Upper lobe of left lung (tissue), 4 donors: ENCODE measurements at regions not wholly inside any gene's neighbourhood (a gene's known extent, or its start where the extent isn't known, plus 50 kb on each side); places are given as distances from the start of the nearest gene placed in this dataset.

Experiments used
- EP300 ChIP-seq, 4 donors: sonication (generic); formaldehyde crosslinking; IDR thresholded peaks; one replicate each; pipeline ENCODE4 v1.5.1; 2017; ENCODE audit warnings: antibody characterized with exemption in 4 of 4, control low read depth in 2 of 4
- POLR2A ChIP-seq, 4 donors: fragments of 450-650 bp; IDR thresholded peaks; one replicate each; pipeline ENCODE4 v1.5.1; 2016 to 2017; ENCODE audit warnings: antibody characterized with exemption in 4 of 4, mild to moderate bottlenecking in 2 of 4
- POLR2AphosphoS5 ChIP-seq, 2 donors: sonication (generic); formaldehyde crosslinking; IDR thresholded peaks; one replicate each; pipeline ENCODE4 v1.5.1; 2017; ENCODE audit warnings: antibody characterized with exemption in 2 of 2
- TF ChIP-seq, protein P1 (sequence below), 6 experiments: fragments of 450-650 bp in 4 of 6; fragments of 200-600 bp in 2 of 6; sonication (generic) in 2 of 6; IDR thresholded peaks; one replicate each; pipeline ENCODE4 v1.5.1; 2016 to 2019; ENCODE audit warnings: antibody characterized with exemption in 6 of 6

DNA sequence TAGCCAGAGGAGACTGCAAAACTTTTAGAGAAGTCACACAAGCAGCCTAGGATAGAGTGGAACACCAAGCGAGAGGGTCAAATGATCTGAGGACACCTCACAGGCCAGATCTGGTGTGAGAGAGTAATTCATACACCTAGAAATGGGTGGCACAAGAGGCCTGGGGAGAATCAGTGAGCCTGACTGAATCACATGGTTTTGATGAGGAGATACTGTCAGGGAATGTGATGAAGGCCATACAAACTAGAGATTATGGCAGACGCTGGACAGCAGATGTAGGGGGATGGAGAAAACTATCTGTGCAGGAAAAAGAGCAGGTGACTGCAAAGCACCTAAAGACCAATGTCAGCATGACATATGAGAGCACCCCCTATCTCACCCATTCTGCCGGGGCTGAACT lies 105.0 kb upstream of the TTC14 start:
- TF ChIP-seq EP300 (IDR thresholded peaks at IDR 0.05) (no peak), POLR2A (IDR thresholded peaks at IDR 0.05) (no peak), POLR2AphosphoS5 (IDR thresholded peaks at IDR 0.05) (no peak)
- TF ChIP-seq, protein P1, sequence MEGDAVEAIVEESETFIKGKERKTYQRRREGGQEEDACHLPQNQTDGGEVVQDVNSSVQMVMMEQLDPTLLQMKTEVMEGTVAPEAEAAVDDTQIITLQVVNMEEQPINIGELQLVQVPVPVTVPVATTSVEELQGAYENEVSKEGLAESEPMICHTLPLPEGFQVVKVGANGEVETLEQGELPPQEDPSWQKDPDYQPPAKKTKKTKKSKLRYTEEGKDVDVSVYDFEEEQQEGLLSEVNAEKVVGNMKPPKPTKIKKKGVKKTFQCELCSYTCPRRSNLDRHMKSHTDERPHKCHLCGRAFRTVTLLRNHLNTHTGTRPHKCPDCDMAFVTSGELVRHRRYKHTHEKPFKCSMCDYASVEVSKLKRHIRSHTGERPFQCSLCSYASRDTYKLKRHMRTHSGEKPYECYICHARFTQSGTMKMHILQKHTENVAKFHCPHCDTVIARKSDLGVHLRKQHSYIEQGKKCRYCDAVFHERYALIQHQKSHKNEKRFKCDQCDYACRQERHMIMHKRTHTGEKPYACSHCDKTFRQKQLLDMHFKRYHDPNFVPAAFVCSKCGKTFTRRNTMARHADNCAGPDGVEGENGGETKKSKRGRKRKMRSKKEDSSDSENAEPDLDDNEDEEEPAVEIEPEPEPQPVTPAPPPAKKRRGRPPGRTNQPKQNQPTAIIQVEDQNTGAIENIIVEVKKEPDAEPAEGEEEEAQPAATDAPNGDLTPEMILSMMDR (IDR thresholded peaks at IDR 0.05) = no peak
